ENCODE measurements at regions not wholly inside any gene's neighbourhood (a gene's known extent, or its start where the extent isn't known, plus 50 kb on each side); places are given as distances from the start of the nearest gene placed in this dataset.

GRCh38 chr15:26113296-26113695, 250.2 kb upstream of the ATP10A start:
- H3K4me1 ChIP-seq = no peaks in the 10 kb centered on the region

DNA sequence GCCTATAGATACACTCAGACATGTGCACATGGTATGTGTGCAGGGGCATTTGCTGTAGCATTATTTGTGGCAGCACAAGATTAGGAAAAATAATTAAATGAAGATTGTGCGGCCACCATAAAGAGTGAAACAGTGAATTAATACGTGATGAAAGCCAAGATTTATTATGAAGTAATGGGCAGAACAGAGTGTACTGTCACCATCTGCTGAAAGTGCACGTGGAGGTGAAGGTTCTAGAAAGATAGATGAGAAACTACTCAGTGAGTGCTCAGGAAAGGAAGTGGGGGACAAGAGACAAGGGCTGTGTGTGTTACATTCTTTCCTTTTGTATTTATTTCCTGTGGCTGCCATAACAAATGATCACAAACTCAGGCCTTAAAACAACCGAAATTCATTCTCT, 246.1 kb upstream of the ATP10A start:
- DNase-seq = no peak
- Histone ChIP-seq H3K36me3 (no peaks in the 10 kb centered on the region), H3K9me3 (no peaks in the 10 kb centered on the region), H3K27me3 (no peaks in the 10 kb centered on the region), H3K4me1 (no peaks in the 10 kb centered on the region), H3K4me3 (no peak overlapping the region), H3K9ac (ENCODE audit: low read depth in 2 of 2, low read length in 2 of 2) (no peak overlapping the region), H3K27ac (no peak overlapping the region)
- intact Hi-C loops (cut with DNase I) = no loop called here
- TF ChIP-seq, protein P1, sequence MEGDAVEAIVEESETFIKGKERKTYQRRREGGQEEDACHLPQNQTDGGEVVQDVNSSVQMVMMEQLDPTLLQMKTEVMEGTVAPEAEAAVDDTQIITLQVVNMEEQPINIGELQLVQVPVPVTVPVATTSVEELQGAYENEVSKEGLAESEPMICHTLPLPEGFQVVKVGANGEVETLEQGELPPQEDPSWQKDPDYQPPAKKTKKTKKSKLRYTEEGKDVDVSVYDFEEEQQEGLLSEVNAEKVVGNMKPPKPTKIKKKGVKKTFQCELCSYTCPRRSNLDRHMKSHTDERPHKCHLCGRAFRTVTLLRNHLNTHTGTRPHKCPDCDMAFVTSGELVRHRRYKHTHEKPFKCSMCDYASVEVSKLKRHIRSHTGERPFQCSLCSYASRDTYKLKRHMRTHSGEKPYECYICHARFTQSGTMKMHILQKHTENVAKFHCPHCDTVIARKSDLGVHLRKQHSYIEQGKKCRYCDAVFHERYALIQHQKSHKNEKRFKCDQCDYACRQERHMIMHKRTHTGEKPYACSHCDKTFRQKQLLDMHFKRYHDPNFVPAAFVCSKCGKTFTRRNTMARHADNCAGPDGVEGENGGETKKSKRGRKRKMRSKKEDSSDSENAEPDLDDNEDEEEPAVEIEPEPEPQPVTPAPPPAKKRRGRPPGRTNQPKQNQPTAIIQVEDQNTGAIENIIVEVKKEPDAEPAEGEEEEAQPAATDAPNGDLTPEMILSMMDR (IDR thresholded peaks at IDR 0.05) = no peak

More at GRCh38 chr15:26113296-26113695, 250.2 kb upstream of the ATP10A start:
- Histone ChIP-seq H3K36me3 (no peaks in the 10 kb centered on the region), H3K9me3 (no peaks in the 10 kb centered on the region), H3K27ac (no peak overlapping the region), H3K9ac (ENCODE audit: low read depth in 2 of 2, low read length in 2 of 2) (no peak overlapping the region), H3K4me3 (no peak overlapping the region), H3K27me3 (no peaks in the 10 kb centered on the region)
- intact Hi-C loops (cut with DNase I) = no loop called here
- no peak for DNase-seq
- TF ChIP-seq, protein P1 (IDR thresholded peaks at IDR 0.05) = no peak

DNA sequence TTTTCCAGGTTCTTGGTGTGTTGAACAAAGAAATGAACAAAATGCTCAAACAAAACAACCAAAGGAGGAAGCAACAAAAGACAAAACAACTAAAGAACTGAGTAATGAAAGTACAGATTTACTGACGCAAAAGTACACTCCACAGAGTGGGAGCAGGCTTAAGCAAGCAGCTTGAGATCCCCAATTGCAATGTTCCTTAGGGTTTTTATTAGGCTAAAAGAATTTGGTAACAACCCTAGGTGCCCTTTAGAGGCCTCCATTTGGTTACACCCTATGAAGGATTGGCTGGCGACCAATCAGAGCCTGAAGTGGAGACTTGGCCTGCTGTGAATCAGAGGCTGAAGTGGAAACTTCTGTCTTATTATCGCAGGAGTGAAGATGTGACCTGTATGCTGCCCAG, 243.4 kb upstream of the ATP10A start:
- H3K36me3 ChIP-seq = no peaks in the 10 kb centered on the region
- H3K27me3 ChIP-seq = no peaks in the 10 kb centered on the region
- no peaks in the 10 kb centered on the region for H3K4me1 ChIP-seq
- H3K9ac ChIP-seq (ENCODE audit: low read depth in 2 of 2, low read length in 2 of 2) = no peak overlapping the region
- H3K27ac ChIP-seq = no peak overlapping the region
- DNase-seq = no peak
- intact Hi-C loops (cut with DNase I) = no loop called here
- no peaks in the 10 kb centered on the region for H3K9me3 ChIP-seq
- no peak overlapping the region for H3K4me3 ChIP-seq
- TF ChIP-seq, protein P1 (IDR thresholded peaks at IDR 0.05) = no peak

DNA sequence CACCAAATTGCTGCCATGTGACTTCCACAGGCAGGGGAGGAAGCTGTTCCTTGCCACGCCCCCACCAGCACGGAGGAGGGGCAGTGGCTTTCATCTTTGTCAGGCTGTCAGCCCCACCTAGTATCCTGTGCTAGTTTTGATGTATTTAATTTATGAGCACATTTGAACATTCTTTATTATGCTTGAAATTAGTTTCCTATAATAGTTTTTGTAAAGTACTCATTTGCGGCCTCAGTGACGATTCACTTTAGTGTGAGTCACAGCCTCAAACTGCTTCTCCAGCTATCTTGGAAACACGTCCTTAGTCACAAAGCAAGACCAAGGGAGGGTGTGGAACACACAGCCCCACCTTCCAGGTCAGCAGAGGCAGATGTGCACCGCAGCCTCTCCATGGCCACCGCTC, 239.9 kb upstream of the ATP10A start:
- intact Hi-C loops (cut with DNase I) = no loop called here
- DNase-seq = no peak
- H3K4me1 ChIP-seq = no peaks in the 10 kb centered on the region
- no peak overlapping the region for H3K27ac ChIP-seq
- TF ChIP-seq, protein P1 (IDR thresholded peaks at IDR 0.05) = no peak
- no peak overlapping the region for H3K9ac ChIP-seq (ENCODE audit: low read depth in 2 of 2, low read length in 2 of 2)
- no peaks in the 10 kb centered on the region for H3K9me3 ChIP-seq
- no peak overlapping the region for H3K4me3 ChIP-seq
- no peaks in the 10 kb centered on the region for H3K27me3 ChIP-seq
- H3K36me3 ChIP-seq = no peaks in the 10 kb centered on the region

DNA sequence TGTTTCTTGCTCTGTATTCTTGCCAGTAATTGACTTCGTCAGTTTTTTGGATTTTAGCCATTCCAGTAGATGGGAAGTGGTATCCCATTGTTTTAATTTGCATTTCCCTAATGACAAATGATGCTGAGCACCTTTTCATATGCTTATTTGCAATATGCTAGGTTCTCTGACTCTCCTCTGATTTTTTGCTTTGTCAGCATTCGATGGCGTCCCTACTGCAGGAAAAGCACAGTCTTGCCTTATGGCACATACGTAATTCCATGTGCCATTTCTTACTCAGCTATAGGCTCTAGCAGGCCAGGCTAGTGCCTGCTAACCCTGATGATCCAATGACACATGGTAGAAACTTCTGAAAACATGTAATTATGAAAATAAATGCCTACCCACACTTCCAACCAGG, 239.2 kb upstream of the ATP10A start:
- H3K27me3 ChIP-seq = no peaks in the 10 kb centered on the region
- no peaks in the 10 kb centered on the region for H3K4me1 ChIP-seq
- H3K9ac ChIP-seq (ENCODE audit: low read depth in 2 of 2, low read length in 2 of 2) = no peak overlapping the region
- no peak for DNase-seq
- H3K27ac ChIP-seq = no peak overlapping the region
- intact Hi-C loops (cut with DNase I) = no loop called here
- TF ChIP-seq, protein P1 (IDR thresholded peaks at IDR 0.05) = no peak
- H3K4me3 ChIP-seq = no peak overlapping the region
- no peaks in the 10 kb centered on the region for H3K36me3 ChIP-seq
- no peaks in the 10 kb centered on the region for H3K9me3 ChIP-seq

DNA sequence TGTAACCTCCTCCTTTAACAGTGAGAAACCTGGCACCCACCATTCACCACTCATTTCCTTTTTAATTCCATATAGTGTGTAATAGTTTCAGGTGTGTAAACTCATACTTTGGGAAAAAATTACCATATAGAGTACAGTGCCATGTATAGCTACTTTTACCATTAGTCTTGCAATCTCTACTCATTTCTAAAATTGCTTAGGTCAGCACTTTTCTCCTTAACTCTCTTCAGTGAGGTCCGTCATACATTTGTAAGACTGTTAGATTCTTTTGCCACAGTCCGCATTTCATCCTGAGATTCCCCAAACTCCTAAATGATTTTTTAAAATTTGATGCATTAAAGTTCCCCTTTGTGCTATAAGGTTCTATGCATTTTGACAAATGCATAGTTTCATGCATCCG, 238.3 kb upstream of the ATP10A start:
- Histone ChIP-seq H3K4me3 (no peak overlapping the region), H3K36me3 (no peaks in the 10 kb centered on the region), H3K4me1 (no peaks in the 10 kb centered on the region), H3K27me3 (no peaks in the 10 kb centered on the region), H3K9ac (ENCODE audit: low read depth in 2 of 2, low read length in 2 of 2) (no peak overlapping the region), H3K27ac (no peak overlapping the region), H3K9me3 (no peaks in the 10 kb centered on the region)
- intact Hi-C loops (cut with DNase I) = no loop called here
- TF ChIP-seq, protein P1 (IDR thresholded peaks at IDR 0.05) = no peak
- DNase-seq = no peak

All from colonic mucosa (tissue), 4 donors.